AG09309 (cell line): ENCODE measurements at regions not wholly inside any gene's neighbourhood (a gene's known extent, or its start where the extent isn't known, plus 50 kb on each side); places are given as distances from the start of the nearest gene placed in this dataset.
"Not testable (repeated sequence)": the region's sequence is repeated elsewhere in the genome, so short reads cannot be mapped to it uniquely, and the experiment has no call there.

ENCODE experiments used
- DNase-seq: peaks from one replicate; pipeline ENCODE4 v3.0.0-alpha.2; 2010; ENCODE audit warnings: low read depth
- H3K4me3 ChIP-seq: 2 replicates; pipeline ENCODE4 v1.5.1; 2011; ENCODE audit warnings: mild to moderate bottlenecking, low read depth, low read length, moderate library complexity; ENCODE audit not compliant: control insufficient read depth
- CTCF ChIP-seq: IDR thresholded peaks from 2 replicates; pipeline ENCODE4 v1.5.1; 2011; ENCODE audit warnings: mild to moderate bottlenecking, low read depth, low read length, inconsistent platforms; ENCODE audit not compliant: insufficient read depth, control insufficient read depth; ENCODE audit errors: missing control alignments

GRCh38 chr12:67783393-67783792, 134.8 kb downstream of the DYRK2 start:
- H3K4me3 ChIP-seq: no peak overlapping the region
- no peak for TF ChIP-seq CTCF
- no peak for DNase-seq

- H3K4me3 ChIP-seq: no peak overlapping the region
- TF ChIP-seq CTCF: no peak
- DNase-seq: no peak
Measured at GRCh38 chr12:67784831-67785230, 136.3 kb downstream of the DYRK2 start.

DNA sequence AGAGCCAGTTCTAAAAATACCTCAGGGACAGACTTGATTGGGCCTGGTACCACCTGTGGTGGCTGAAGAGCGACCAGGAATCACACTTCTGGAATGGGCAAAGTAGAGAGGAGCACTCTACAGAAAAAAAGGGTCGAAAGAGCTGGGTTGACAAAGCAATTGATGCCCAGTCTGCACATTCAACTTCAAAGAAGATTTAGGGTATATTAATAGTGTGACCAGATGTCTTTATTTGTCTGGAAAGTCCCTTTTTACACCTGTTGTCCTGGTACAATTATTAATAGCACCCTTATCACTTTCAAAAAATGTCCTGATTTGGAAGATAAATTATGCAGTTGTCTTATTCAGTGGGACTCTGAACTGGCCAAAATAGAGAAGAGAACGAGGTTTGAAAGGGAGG, 137.5 kb downstream of the DYRK2 start:
- H3K4me3 ChIP-seq: no peak overlapping the region
- TF ChIP-seq CTCF: no peak
- no peak for DNase-seq

GRCh38 chr12:67788118-67788517, 139.6 kb downstream of the DYRK2 start:
- no peak overlapping the region for H3K4me3 ChIP-seq
- TF ChIP-seq CTCF: no peak
- no peak for DNase-seq

DNA sequence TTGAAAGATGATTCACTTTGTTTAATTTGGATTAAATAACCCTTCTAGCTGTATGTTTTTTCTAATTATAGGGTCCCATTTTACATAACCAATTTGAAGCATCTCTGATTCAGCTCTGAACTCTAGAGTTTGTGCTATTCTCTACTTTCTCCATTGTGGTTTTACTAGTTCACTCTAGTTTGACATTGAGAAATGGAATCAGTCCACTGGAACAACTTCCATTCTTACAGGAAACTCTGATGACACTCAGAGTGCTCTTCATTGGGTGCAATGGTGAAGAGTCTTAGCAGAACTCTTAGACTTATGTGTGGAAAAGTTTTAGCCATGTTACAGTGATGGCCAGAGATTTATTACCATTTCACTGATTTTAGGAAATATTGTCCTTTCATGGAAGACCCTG, 140.7 kb downstream of the DYRK2 start:
- no peak overlapping the region for H3K4me3 ChIP-seq
- no peak for TF ChIP-seq CTCF
- no peak for DNase-seq

DNA sequence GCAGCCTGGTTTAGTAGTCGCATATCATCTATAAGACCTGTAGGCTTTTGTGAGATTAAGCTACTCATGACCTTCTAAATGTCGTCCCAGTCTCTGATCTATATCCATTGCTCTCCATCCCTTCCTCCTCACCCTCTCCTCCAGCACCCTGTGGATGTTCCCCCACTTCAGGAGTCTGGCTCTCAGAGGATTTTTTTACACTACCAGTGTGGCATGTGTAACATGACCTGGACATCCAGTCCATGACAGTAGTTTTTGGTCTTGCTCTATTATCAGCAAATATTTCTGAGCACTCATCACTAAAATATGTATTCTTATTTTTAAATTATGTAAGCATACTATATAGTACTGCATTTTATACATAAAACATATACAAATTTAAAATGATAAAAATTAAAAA, 142.1 kb downstream of the DYRK2 start:
- no peak for DNase-seq
- no peak overlapping the region for H3K4me3 ChIP-seq
- TF ChIP-seq CTCF: no peak

DNA sequence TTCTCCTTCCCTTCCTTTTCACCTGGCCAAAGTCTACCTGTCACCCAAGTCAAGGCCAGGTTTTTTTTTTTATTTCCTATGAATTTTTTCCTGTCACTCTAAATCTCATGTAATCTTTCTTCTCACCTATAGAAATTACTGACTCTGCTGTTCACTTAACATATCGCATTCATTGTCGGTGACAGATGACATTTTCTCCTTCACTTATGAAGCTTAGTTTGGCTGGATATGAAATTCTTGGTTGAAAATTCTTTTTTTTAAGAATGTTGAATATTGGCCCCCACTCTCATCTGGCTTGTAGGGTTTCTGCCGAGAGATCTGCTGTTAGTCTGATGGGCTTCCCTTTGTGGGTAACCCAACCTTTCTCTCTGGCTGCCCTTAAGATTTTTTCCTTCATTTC, 142.8 kb downstream of the DYRK2 start:
- not testable (repeated sequence) for H3K4me3 ChIP-seq, DNase-seq

- no peak overlapping the region for H3K4me3 ChIP-seq
- no peak for TF ChIP-seq CTCF
Measured at GRCh38 chr12:67792185-67792584, 143.6 kb downstream of the DYRK2 start.

More at GRCh38 chr12:67792185-67792584, 143.6 kb downstream of the DYRK2 start:
- no peak for DNase-seq
